ENCODE measurements at regions not wholly inside any gene's neighbourhood (a gene's known extent, or its start where the extent isn't known, plus 50 kb on each side); places are given as distances from the start of the nearest gene placed in this dataset.

DNA sequence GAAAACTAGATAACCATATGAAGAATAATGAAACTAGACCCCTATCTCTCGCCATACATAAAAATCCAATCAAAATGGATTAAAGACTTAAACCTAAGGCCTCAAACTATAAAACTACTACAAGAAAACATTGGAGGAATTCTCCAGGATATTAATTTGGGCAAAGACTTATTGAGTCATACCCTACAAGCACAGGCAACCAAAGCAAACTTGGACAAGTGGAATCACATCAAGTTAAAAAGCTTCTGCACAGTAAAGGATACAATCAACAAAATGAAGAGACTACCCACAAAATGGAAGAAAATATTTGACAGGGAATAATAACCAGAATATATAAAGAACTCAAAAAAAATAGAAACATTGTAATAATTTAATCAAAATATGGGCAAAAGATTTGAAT, 505.4 kb downstream of the KCNT2 start:
- Histone ChIP-seq H3K27me3 (ENCODE audit: insufficient read depth, low read length, poor library complexity) (no peaks in the 10 kb centered on the region), H3K36me3 (ENCODE audit: insufficient read depth, low read length) (no peaks in the 10 kb centered on the region), H3K9me3 (ENCODE audit: insufficient read depth, low read length, severe bottlenecking) (peaks cover 8% of the 10 kb centered on the region), H4K20me1 (ENCODE audit: insufficient read depth, low read length) (no peaks in the 10 kb centered on the region), H3K27ac (ENCODE audit: low read length) (no peak overlapping the region), H3K79me2 (ENCODE audit: insufficient read depth, low read length) (no peaks in the 10 kb centered on the region), H3K9ac (ENCODE audit: low read depth, low read length) (no peak overlapping the region), H3K4me3 (ENCODE audit: low read depth in 1 of 2, low read length in 2 of 2) (no peak overlapping the region), H3K4me2 (ENCODE audit: insufficient read depth, low read length) (no peak overlapping the region), H2AFZ (ENCODE audit: low read depth, low read length) (no peak overlapping the region), H3K4me1 (ENCODE audit: insufficient read depth, low read length) (no peaks in the 10 kb centered on the region)
- DNase-seq (no peak), ATAC-seq (ENCODE audit: insufficient read depth, low read depth) (no peak)
- TF ChIP-seq EZH2 (IDR thresholded peaks at IDR 0.05; ENCODE audit: borderline replicate concordance, low read depth, low read length, severe bottlenecking) (no peak), CTCF (IDR thresholded peaks at IDR 0.05; ENCODE audit: borderline replicate concordance, extremely low read depth, low read length, poor library complexity, severe bottlenecking) (no peak)

GRCh38 chr1:196098000-196098399, 510.2 kb downstream of the KCNT2 start:
- DNase-seq, result no peak
- no peak overlapping the region for H3K27ac ChIP-seq (ENCODE audit: low read length)
- no peak overlapping the region for H3K9ac ChIP-seq (ENCODE audit: low read depth, low read length)
- no peak for ATAC-seq (ENCODE audit: insufficient read depth, low read depth)
- TF ChIP-seq CTCF (IDR thresholded peaks at IDR 0.05; ENCODE audit: borderline replicate concordance, extremely low read depth, low read length, poor library complexity, severe bottlenecking) (no peak), EZH2 (IDR thresholded peaks at IDR 0.05; ENCODE audit: borderline replicate concordance, low read depth, low read length, severe bottlenecking) (no peak)
- H3K79me2 ChIP-seq (ENCODE audit: insufficient read depth, low read length), result no peaks in the 10 kb centered on the region
- H3K4me1 ChIP-seq (ENCODE audit: insufficient read depth, low read length), result no peaks in the 10 kb centered on the region
- peaks cover 8% of the 10 kb centered on the region for H3K9me3 ChIP-seq (ENCODE audit: insufficient read depth, low read length, severe bottlenecking)
- H4K20me1 ChIP-seq (ENCODE audit: insufficient read depth, low read length), result no peaks in the 10 kb centered on the region
- no peaks in the 10 kb centered on the region for H3K36me3 ChIP-seq (ENCODE audit: insufficient read depth, low read length)
- no peak overlapping the region for H2AFZ ChIP-seq (ENCODE audit: low read depth, low read length)
- H3K4me2 ChIP-seq (ENCODE audit: insufficient read depth, low read length), result no peak overlapping the region
- no peaks in the 10 kb centered on the region for H3K27me3 ChIP-seq (ENCODE audit: insufficient read depth, low read length, poor library complexity)
- no peak overlapping the region for H3K4me3 ChIP-seq (ENCODE audit: low read depth in 1 of 2, low read length in 2 of 2)

- TF ChIP-seq CTCF (IDR thresholded peaks at IDR 0.05; ENCODE audit: borderline replicate concordance, extremely low read depth, low read length, poor library complexity, severe bottlenecking) (no peak), EZH2 (IDR thresholded peaks at IDR 0.05; ENCODE audit: borderline replicate concordance, low read depth, low read length, severe bottlenecking) (no peak)
- H3K4me3 ChIP-seq (ENCODE audit: low read depth in 1 of 2, low read length in 2 of 2), result no peak overlapping the region
- H3K79me2 ChIP-seq (ENCODE audit: insufficient read depth, low read length), result no peaks in the 10 kb centered on the region
- H2AFZ ChIP-seq (ENCODE audit: low read depth, low read length), result no peak overlapping the region
- no peaks in the 10 kb centered on the region for H3K36me3 ChIP-seq (ENCODE audit: insufficient read depth, low read length)
- H3K4me1 ChIP-seq (ENCODE audit: insufficient read depth, low read length), result no peaks in the 10 kb centered on the region
- no peak for DNase-seq
- H3K9ac ChIP-seq (ENCODE audit: low read depth, low read length), result no peak overlapping the region
- H3K4me2 ChIP-seq (ENCODE audit: insufficient read depth, low read length), result no peak overlapping the region
- no peaks in the 10 kb centered on the region for H3K27me3 ChIP-seq (ENCODE audit: insufficient read depth, low read length, poor library complexity)
- no peaks in the 10 kb centered on the region for H3K9me3 ChIP-seq (ENCODE audit: insufficient read depth, low read length, severe bottlenecking)
- no peak for ATAC-seq (ENCODE audit: insufficient read depth, low read depth)
- H4K20me1 ChIP-seq (ENCODE audit: insufficient read depth, low read length), result no peaks in the 10 kb centered on the region
- H3K27ac ChIP-seq (ENCODE audit: low read length), result no peak overlapping the region
Observed at GRCh38 chr1:196094821-196095220, 513.4 kb downstream of the KCNT2 start.
